ENCODE measurements at regions not wholly inside any gene's neighbourhood (a gene's known extent, or its start where the extent isn't known, plus 50 kb on each side); places are given as distances from the start of the nearest gene placed in this dataset.
"Not testable (repeated sequence)": the region's sequence is repeated elsewhere in the genome, so short reads cannot be mapped to it uniquely, and the experiment has no call there.

DNA sequence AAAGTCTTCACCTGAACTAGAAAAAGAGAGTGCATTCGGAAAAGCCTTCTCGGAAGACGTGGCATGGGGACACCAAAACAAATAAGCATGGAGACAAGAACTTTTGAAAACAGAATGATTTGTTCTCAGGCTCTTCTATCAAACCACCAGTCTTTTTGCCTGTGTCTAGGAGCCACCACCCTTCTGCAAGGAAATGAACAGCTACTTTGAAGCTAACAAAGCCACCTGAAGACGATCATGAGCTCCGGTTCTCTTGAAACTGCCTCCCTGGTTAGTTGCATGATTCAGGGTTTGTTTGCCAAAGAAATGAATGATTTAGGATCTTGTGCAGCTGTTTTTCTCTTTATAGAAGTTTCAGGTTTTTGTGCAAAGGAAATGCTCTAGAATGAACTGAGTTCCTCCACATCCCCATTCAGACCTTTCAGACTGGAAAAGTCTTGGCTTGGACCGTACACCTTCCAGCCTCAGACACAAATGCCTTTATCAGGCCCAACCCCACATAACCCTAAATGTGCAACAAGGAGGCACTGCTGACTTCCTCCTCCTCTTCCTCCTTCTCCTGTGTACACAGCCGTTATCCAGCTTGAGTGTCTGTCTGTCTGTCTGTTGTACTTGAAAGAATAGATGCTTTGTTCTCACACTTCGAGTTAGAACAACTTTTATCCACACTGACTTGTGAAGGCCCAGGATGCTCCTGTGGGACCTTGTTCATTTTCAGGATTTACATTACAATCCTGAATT, 334.8 kb upstream of the KLF3 start:
- 100% methylated on average over 1 of the region's 8 CpGs for WGBS (ENCODE audit: insufficient coverage, low lambda C conversion rate)
- H3K9me3 ChIP-seq (ENCODE audit: control insufficient read depth, low read depth, low read length), result peaks cover 8% of the 10 kb centered on the region

DNA sequence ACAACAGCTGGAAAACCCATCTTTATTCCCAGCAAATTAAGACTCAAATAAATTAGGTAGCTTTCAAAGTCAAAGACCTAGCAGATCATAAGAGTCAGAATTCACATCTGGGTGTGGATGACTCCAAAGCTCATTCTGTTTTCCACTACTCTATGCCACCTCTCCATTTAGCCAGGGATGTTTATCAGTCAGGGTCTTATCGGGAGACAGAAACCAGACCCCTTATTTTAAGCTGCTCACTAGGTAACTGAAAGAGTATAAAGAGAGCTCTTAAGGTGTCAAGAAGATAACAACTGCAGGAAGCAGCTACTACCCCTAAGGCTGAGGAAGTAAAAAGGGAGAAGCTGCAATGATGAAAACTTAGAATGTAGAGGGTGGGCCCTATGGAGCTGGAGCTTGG, 333.7 kb upstream of the KLF3 start:
- peaks cover under 1% of the 10 kb centered on the region for H3K9me3 ChIP-seq (ENCODE audit: control insufficient read depth, low read depth, low read length)
- DNase-seq, result no peak
- peaks cover 17% of the 10 kb centered on the region for H3K4me1 ChIP-seq (ENCODE audit: control insufficient read depth, insufficient read depth, low read length)
- H3K27ac ChIP-seq (ENCODE audit: low read length), result peak overlapping the region; percentile 85
- H3K27me3 ChIP-seq (ENCODE audit: control insufficient read depth, insufficient read depth, low read length), result no peaks in the 10 kb centered on the region
- no peak overlapping the region for H3K4me3 ChIP-seq (ENCODE audit: low read length)
- H3K36me3 ChIP-seq (ENCODE audit: control insufficient read depth, insufficient read depth, low read length), result no peaks in the 10 kb centered on the region
- no CpG with 5 or more reads among the region's 1 CpG for WGBS (ENCODE audit: insufficient coverage, low lambda C conversion rate)

More for the DNA sequence above, 334.8 kb upstream of the KLF3 start:
- no peaks in the 10 kb centered on the region for H3K27me3 ChIP-seq (ENCODE audit: control insufficient read depth, insufficient read depth, low read length)
- H3K36me3 ChIP-seq (ENCODE audit: control insufficient read depth, insufficient read depth, low read length), result no peaks in the 10 kb centered on the region
- H3K4me3 ChIP-seq (ENCODE audit: low read length), result no peak overlapping the region
- DNase-seq, result no peak
- H3K27ac ChIP-seq (ENCODE audit: low read length), result no peak overlapping the region
- peaks cover 17% of the 10 kb centered on the region for H3K4me1 ChIP-seq (ENCODE audit: control insufficient read depth, insufficient read depth, low read length)

DNA sequence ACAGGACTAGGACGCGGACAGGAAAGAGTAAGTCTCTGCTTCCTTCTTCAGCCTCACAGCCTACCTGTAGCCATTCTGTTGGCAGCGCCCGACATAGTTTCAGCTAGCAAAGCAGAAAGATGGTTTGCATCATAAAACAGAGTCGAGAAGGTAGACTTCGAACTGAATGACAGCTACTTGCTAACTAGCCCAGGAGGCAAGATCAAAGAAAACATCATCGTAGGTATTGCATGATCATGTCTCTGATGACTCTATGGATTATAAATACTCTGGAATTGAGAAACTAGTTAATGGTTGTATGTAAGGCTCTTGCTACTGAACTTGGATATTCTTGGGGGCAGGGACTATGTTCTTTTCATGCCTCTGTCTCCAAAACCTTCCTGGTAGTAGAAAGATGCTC, 333.1 kb upstream of the KLF3 start:
- WGBS (ENCODE audit: insufficient coverage, low lambda C conversion rate), result no CpG with 5 or more reads among the region's 7 CpGs
- DNase-seq, result peak; percentile 86 to 92
- no peak overlapping the region for H3K4me3 ChIP-seq (ENCODE audit: low read length)
- no peaks in the 10 kb centered on the region for H3K9me3 ChIP-seq (ENCODE audit: control insufficient read depth, low read depth, low read length)
- peaks cover 17% of the 10 kb centered on the region for H3K4me1 ChIP-seq (ENCODE audit: control insufficient read depth, insufficient read depth, low read length)
- H3K36me3 ChIP-seq (ENCODE audit: control insufficient read depth, insufficient read depth, low read length), result no peaks in the 10 kb centered on the region
- peak overlapping the region; percentile 85 for H3K27ac ChIP-seq (ENCODE audit: low read length)
- H3K27me3 ChIP-seq (ENCODE audit: control insufficient read depth, insufficient read depth, low read length), result no peaks in the 10 kb centered on the region

DNA sequence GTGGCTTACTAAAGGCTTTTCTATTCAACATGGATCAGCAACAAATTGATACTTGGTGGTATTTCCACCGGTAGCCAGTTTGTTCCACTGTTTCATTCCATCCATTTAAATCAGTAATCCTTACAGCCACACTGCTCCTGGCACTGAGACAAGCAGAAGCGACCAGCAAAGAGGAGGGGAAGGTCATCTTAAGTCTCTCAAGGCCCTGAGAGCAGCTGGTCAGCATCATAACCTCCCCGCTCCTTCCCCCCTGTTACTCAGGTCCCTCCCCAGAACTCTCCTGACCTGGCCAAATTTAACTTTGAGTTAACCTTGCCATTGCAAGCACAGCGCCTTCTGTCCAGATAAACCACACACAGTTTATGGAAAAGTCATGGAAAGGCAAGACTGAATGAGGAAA, 331.3 kb upstream of the KLF3 start:
- Histone ChIP-seq H3K27ac (ENCODE audit: low read length) (no peak overlapping the region), H3K9me3 (ENCODE audit: control insufficient read depth, low read depth, low read length) (peaks cover 4% of the 10 kb centered on the region), H3K36me3 (ENCODE audit: control insufficient read depth, insufficient read depth, low read length) (no peaks in the 10 kb centered on the region), H3K4me1 (ENCODE audit: control insufficient read depth, insufficient read depth, low read length) (peaks cover 17% of the 10 kb centered on the region), H3K4me3 (ENCODE audit: low read length) (no peak overlapping the region), H3K27me3 (ENCODE audit: control insufficient read depth, insufficient read depth, low read length) (no peaks in the 10 kb centered on the region)
- no peak for DNase-seq
- WGBS (ENCODE audit: insufficient coverage, low lambda C conversion rate), result no CpG with 5 or more reads among the region's 4 CpGs

DNA sequence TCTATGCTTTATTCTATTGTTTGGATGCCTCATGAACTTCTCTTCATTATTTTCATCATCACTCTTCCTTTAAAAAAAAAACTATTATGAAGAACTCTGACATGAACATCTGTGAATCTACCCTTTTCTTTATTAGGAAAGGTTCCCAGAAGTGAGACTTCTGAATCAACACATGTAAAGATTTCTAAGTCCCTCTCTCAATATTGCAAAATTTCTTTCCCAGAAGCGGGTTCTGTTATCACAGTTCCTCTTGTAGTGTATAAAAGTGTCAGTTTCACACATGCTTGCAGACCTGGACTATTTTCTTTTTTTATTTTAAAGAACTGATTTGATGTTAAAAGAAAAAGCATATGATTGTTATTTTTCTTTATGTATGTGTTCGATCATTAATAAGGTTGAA, 330.8 kb upstream of the KLF3 start:
- 100% methylated on average over 1 of the region's 2 CpGs for WGBS (ENCODE audit: insufficient coverage, low lambda C conversion rate)
- Histone ChIP-seq H3K36me3 (ENCODE audit: control insufficient read depth, insufficient read depth, low read length) (no peaks in the 10 kb centered on the region), H3K4me1 (ENCODE audit: control insufficient read depth, insufficient read depth, low read length) (peaks cover 17% of the 10 kb centered on the region), H3K27me3 (ENCODE audit: control insufficient read depth, insufficient read depth, low read length) (no peaks in the 10 kb centered on the region), H3K4me3 (ENCODE audit: low read length) (no peak overlapping the region), H3K27ac (ENCODE audit: low read length) (no peak overlapping the region), H3K9me3 (ENCODE audit: control insufficient read depth, low read depth, low read length) (peaks cover 10% of the 10 kb centered on the region)
- DNase-seq, result no peak

DNA sequence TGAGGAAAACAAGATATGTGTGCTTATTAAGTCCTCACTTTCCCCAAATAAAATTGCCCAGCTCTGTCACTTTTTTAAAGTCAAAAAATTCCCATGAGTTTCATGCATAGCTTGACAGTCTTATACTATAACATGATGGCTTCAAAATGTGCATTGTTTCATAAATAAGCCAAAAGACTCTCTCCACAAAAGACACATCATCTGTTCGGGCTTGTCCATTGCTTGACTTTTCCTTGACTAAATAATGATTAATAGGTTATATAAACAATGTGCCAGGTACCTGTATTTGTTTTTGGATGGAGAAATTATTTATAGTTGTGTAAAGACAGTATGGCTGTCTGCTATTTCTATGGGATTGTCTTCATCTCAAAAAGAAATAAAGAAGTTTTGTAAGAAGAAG, 329.2 kb upstream of the KLF3 start:
- Histone ChIP-seq H3K4me3 (ENCODE audit: low read length) (no peak overlapping the region), H3K27ac (ENCODE audit: low read length) (no peak overlapping the region), H3K9me3 (ENCODE audit: control insufficient read depth, low read depth, low read length) (peaks cover 13% of the 10 kb centered on the region), H3K27me3 (ENCODE audit: control insufficient read depth, insufficient read depth, low read length) (no peaks in the 10 kb centered on the region), H3K36me3 (ENCODE audit: control insufficient read depth, insufficient read depth, low read length) (no peaks in the 10 kb centered on the region), H3K4me1 (ENCODE audit: control insufficient read depth, insufficient read depth, low read length) (peaks cover 17% of the 10 kb centered on the region)
- no peak for DNase-seq
- WGBS (ENCODE audit: insufficient coverage, low lambda C conversion rate), result no CpG with 5 or more reads among the region's 1 CpG

DNA sequence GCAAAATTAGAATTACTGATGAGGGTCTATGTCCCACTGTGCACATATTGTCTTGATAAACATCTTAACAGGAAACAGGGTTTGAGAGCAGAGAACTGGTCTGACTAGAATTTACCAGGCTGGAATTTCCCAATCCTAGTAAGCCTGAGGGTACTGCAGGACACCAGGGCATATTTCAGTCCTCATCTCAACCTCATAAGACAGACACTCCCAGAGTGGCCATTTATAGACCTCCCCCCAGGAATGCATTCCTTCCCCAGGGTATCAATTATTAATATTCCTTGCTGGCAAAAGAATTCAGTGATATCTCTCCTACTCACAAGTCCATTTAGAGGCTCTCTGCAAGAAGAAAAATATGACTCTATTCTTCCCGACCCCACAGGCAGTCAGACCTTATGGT, 325.1 kb upstream of the KLF3 start:
- H3K27me3 ChIP-seq (ENCODE audit: control insufficient read depth, insufficient read depth, low read length); H3K27ac ChIP-seq (ENCODE audit: low read length); H3K4me3 ChIP-seq (ENCODE audit: low read length); DNase-seq; H3K36me3 ChIP-seq (ENCODE audit: control insufficient read depth, insufficient read depth, low read length); H3K4me1 ChIP-seq (ENCODE audit: control insufficient read depth, insufficient read depth, low read length): not testable (repeated sequence)
- no CpG with 5 or more reads among the region's 1 CpG for WGBS (ENCODE audit: insufficient coverage, low lambda C conversion rate)
- H3K9me3 ChIP-seq (ENCODE audit: control insufficient read depth, low read depth, low read length), result peaks cover 13% of the 10 kb centered on the region

DNA sequence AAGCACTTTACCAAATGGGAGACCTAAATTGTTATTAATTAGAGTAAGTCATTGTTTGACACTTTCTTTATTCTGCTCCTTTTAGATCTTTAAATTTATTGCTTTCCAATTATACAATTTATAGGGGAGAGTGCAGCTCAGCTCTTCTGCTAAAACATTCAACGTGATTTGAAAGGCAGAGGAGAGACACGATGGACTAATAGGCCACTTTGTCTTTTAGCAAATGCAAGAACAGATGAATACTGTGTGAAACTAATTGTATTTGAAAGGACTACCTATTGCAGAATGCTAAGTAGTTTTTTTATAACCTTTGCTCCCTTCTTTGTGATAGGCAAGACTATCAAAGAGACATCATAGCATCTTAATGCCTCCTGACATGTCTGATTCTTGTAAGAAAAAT, 320.4 kb upstream of the KLF3 start:
- Histone ChIP-seq H3K4me1 (ENCODE audit: control insufficient read depth, insufficient read depth, low read length) (no peaks in the 10 kb centered on the region), H3K27ac (ENCODE audit: low read length) (no peak overlapping the region), H3K36me3 (ENCODE audit: control insufficient read depth, insufficient read depth, low read length) (no peaks in the 10 kb centered on the region), H3K9me3 (ENCODE audit: control insufficient read depth, low read depth, low read length) (peaks cover 5% of the 10 kb centered on the region), H3K27me3 (ENCODE audit: control insufficient read depth, insufficient read depth, low read length) (no peaks in the 10 kb centered on the region), H3K4me3 (ENCODE audit: low read length) (no peak overlapping the region)
- 75% methylated on average over 2 of the region's 2 CpGs for WGBS (ENCODE audit: insufficient coverage, low lambda C conversion rate)
- DNase-seq, result no peak

DNA sequence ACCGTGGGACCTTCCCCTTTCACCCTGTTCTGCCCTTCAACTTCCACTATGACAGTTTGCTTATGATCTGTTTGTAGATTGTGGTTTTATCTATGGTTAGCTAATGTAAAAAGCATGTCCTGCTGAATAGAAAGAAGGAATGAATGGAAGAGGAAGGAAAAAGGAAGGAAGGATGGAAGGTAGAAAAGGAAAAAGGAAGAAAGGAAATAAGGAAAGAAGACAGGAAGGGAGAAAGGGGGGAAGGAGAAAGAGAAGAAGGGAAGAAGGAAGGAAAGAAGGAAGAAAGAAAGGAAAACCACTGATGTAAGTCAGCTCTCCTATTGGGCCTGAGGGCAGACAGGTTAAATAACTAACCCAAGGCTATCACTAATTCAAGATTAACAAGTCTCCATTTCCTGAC, 319.1 kb upstream of the KLF3 start:
- Histone ChIP-seq H3K4me3 (ENCODE audit: low read length) (no peak overlapping the region), H3K9me3 (ENCODE audit: control insufficient read depth, low read depth, low read length) (peaks cover 5% of the 10 kb centered on the region), H3K4me1 (ENCODE audit: control insufficient read depth, insufficient read depth, low read length) (no peaks in the 10 kb centered on the region), H3K27me3 (ENCODE audit: control insufficient read depth, insufficient read depth, low read length) (no peaks in the 10 kb centered on the region), H3K36me3 (ENCODE audit: control insufficient read depth, insufficient read depth, low read length) (no peaks in the 10 kb centered on the region), H3K27ac (ENCODE audit: low read length) (no peak overlapping the region)
- no peak for DNase-seq
- no CpG with 5 or more reads among the region's 1 CpG for WGBS (ENCODE audit: insufficient coverage, low lambda C conversion rate)

DNA sequence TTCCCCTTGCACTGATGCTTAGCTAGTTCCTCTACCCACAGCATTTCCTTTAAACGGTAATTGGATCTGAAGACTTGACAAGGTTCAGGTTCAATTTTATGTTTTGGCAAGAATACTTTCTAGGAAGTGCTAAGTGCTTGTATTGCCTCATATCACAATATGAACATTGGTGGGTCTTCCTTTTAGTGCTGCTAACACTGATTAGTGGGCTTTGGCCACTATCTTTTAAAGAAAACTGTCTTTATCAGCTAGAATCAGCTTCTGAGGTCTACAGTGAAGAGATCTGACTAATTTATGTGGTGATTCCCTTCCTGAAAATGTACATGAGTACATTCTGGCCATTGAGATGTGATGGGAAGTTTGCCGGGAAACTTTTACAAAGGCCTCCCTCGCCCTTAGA, 316.7 kb upstream of the KLF3 start:
- Histone ChIP-seq H3K36me3 (ENCODE audit: control insufficient read depth, insufficient read depth, low read length) (no peaks in the 10 kb centered on the region), H3K9me3 (ENCODE audit: control insufficient read depth, low read depth, low read length) (peaks cover 5% of the 10 kb centered on the region), H3K4me1 (ENCODE audit: control insufficient read depth, insufficient read depth, low read length) (no peaks in the 10 kb centered on the region), H3K27me3 (ENCODE audit: control insufficient read depth, insufficient read depth, low read length) (no peaks in the 10 kb centered on the region), H3K4me3 (ENCODE audit: low read length) (no peak overlapping the region), H3K27ac (ENCODE audit: low read length) (no peak overlapping the region)
- no CpG with 5 or more reads among the region's 3 CpGs for WGBS (ENCODE audit: insufficient coverage, low lambda C conversion rate)
- DNase-seq, result no peak

DNA sequence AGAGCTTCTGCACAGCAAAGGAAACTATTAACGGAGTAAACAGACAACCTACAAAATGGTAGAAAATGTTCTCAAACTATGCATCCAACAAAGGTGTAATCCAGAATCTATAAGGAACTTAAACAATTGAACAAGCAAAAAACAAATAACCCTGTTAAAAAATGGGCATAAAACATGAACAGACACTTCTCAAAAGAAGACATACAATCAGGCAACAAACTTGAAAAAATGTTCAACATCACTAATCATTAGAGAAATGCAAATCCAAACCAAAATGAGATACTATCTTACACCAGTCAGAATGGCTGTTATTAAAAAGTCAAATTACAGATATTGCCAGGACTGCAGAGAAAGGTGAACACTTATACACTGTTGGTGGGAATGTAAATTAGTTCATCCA, 309.6 kb upstream of the KLF3 start:
- Histone ChIP-seq H3K27me3 (ENCODE audit: control insufficient read depth, insufficient read depth, low read length) (no peaks in the 10 kb centered on the region), H3K4me3 (ENCODE audit: low read length) (no peak overlapping the region), H3K36me3 (ENCODE audit: control insufficient read depth, insufficient read depth, low read length) (no peaks in the 10 kb centered on the region), H3K27ac (ENCODE audit: low read length) (no peak overlapping the region), H3K4me1 (ENCODE audit: control insufficient read depth, insufficient read depth, low read length) (no peaks in the 10 kb centered on the region), H3K9me3 (ENCODE audit: control insufficient read depth, low read depth, low read length) (no peaks in the 10 kb centered on the region)
- 100% methylated on average over 1 of the region's 1 CpG for WGBS (ENCODE audit: insufficient coverage, low lambda C conversion rate)
- DNase-seq, result no peak
